Fibroblast of pulmonary artery (primary cell): ENCODE measurements at regions not wholly inside any gene's neighbourhood (a gene's known extent, or its start where the extent isn't known, plus 50 kb on each side); places are given as distances from the start of the nearest gene placed in this dataset.

Source experiments
- DNase-seq: peaks from one replicate; pipeline ENCODE4 v3.0.0-alpha.2; 2010; ENCODE audit warnings: low read depth
- H3K4me3 ChIP-seq: replicated peaks from 2 replicates; pipeline ENCODE4 v1.5.1; 2011; ENCODE audit warnings: low read depth, mild to moderate bottlenecking, control low read depth, low read length, moderate library complexity
- CTCF ChIP-seq: IDR thresholded peaks from 2 replicates; pipeline ENCODE4 v1.5.1; 2011; ENCODE audit warnings: mild to moderate bottlenecking, control low read depth, low read length, inconsistent platforms; ENCODE audit errors: missing control alignments

- no peak for TF ChIP-seq CTCF
- no peak overlapping the region for H3K4me3 ChIP-seq
- no peak for DNase-seq
These were observed 98.0 kb downstream of the TEX36 start for GRCh38 chr10:125584954-125585353.

- H3K4me3 ChIP-seq, result no peak overlapping the region
- TF ChIP-seq CTCF, result no peak
- no peak for DNase-seq
These were observed 104.2 kb downstream of the TEX36 start for GRCh38 chr10:125578658-125579315.

GRCh38 chr10:125575843-125576242, 107.1 kb downstream of the TEX36 start:
- DNase-seq, result no peak
- no peak for TF ChIP-seq CTCF
- H3K4me3 ChIP-seq, result no peak overlapping the region

GRCh38 chr10:125568156-125568555, 114.8 kb downstream of the TEX36 start:
- TF ChIP-seq CTCF, result no peak
- H3K4me3 ChIP-seq, result no peak overlapping the region
- DNase-seq, result no peak

GRCh38 chr10:125567529-125567928, 115.4 kb downstream of the TEX36 start:
- no peak for DNase-seq
- no peak overlapping the region for H3K4me3 ChIP-seq
- TF ChIP-seq CTCF, result no peak

- TF ChIP-seq CTCF, result no peak
- DNase-seq, result no peak
- H3K4me3 ChIP-seq, result no peak overlapping the region
These were observed 117.9 kb downstream of the TEX36 start for GRCh38 chr10:125565046-125565445.

- DNase-seq, result no peak
- H3K4me3 ChIP-seq, result no peak overlapping the region
- no peak for TF ChIP-seq CTCF
These were observed 118.4 kb downstream of the TEX36 start for GRCh38 chr10:125564570-125564969.
